ELR (cell line): ENCODE measurements at regions not wholly inside any gene's neighbourhood (a gene's known extent, or its start where the extent isn't known, plus 50 kb on each side); places are given as distances from the start of the nearest gene placed in this dataset.

ENCODE experiments used
- DNase-seq: peaks from one replicate; pipeline ENCODE4 v3.0.0-alpha.2; 2015; ENCODE audit warnings: low read depth

GRCh38 chr16:54812229-54812628, 118.4 kb upstream of the IRX5 start:
- DNase-seq: peak; percentile 1

GRCh38 chr16:54808890-54809289, 121.8 kb upstream of the IRX5 start:
- DNase-seq: no peak

- no peak for DNase-seq
Measured at GRCh38 chr16:54806881-54807360, 123.7 kb upstream of the IRX5 start.

DNA sequence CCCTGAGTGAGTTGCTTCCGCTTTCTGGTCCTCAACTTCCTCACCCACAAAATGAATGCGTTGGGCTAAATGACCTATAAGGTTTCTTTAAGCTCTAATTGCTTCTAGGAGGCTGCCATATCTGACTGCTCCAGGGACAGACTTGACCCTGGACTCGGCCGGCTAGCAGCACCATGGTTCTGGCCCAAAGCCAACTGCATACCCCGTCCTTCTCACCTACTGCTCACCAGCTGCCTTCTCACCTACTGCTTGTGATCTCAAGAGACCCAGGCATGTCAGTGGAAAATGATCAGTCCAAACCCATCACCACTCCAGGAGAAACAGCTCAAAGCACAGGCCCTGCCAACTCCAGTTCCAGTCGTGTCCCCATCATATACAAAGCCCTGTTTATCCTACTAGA, 124.3 kb upstream of the IRX5 start:
- DNase-seq: no peak

DNA sequence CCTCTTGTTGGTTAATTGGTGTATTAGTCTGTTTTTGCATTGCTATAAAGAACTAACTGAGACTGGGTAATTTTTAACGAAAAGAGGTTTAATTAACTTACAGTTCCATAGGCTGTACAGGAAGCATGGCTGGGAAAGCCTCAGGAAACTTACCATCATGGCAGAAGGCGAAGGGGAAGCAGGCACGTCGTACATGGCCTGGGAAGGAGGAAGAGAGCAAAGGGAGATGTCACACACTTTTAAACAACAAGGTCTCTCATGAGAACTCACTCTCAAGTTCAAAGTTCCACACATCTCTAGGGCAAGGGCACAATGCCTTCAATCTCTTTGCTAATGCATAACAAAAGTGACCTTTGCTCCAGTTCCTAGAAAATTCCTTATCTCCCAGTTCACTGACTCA, 125.0 kb upstream of the IRX5 start:
- DNase-seq: no peak

DNA sequence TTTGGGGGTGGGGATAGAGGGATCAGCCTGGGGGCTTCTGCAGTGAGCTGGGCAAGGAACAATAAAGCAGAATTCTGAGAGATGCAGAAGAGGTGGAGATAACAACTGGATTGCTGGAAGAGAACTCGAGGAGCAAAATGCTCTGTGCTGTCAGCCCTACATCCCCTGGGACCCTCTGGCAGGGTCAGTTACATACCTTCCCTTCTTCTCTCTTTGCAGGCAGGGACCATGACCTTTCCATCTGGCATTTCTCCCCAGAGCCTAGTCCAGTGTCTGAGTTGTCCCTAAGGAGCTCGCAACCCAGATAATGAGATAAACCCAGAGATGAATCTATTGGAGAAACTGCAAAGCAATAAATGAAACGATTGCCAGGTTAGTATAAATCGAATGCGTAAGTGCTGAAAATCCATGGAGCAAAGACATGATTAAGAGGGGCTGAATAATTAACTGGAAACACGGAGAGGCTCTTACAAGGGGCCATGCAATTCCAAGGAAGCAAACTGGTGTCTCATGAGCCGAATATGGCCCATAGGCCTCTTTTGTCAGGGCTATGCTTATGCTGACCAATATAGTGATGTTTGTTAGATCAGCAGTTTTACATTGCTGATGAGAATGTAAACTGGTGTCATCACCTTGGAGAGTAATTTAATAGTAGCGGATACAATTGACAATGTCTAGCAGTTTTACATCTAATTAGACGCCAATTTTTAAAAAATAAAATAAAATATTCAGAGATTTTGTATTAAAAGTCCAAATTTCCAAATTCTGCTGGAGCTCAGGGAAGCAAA, 129.4 kb upstream of the IRX5 start:
- no peak for DNase-seq

DNA sequence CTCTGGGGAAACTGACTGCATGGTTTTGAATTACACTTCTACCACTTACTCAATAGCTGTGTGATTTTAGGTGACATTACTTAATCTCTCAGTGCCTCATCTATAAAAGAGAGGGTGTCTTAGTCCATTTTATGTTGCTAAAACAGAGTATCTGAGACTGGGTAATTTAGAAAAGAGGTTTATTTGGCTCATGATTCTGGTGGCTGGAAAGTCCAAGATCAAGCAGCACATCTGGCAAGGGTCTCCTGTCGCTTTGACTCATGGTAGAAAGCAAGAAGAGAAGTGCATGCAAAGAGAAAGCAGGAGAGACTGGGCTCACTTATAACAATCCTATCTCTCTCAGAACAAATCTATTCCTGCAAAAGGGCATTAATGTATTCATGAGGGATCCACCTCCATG, 132.4 kb upstream of the IRX5 start:
- DNase-seq: no peak

GRCh38 chr16:54796211-54796610, 134.5 kb upstream of the IRX5 start:
- no peak for DNase-seq

DNA sequence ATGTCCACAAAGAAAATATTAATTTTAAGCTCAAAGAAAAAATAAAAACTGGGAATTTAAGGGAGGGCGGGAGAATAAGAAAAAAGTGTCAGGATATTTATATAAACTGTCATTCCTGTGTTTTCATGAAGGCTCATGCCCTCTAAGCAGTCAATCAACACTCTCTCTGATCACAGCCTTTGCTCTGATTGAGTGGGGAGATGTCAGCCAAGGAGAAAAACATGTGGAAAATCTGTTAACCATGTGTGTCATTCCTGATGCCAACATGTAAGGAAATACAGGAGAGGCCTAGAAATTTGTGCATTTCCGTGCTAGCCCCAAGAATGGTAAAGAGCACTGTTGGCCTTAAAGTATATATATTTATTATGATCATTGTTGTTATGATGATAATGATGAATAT, 137.9 kb upstream of the IRX5 start:
- DNase-seq: no peak

DNA sequence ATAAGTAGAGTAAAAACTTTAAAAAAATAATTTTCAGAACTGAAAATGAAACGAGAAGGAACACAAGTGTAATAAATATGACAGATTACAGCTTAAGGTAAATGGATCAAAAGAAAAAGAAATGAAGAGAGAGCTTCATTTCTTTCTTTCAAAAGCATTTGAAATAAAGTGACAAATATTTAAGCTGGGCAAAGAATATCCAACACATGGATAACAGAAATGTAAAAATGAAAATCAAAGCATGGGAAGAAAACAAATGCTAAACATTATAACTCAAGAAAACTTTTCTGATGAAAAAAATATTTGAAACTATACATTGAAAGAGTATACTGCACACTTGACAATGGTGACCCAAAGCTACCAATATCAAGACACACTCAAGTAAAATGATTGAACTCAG, 143.6 kb upstream of the IRX5 start:
- no peak for DNase-seq

DNA sequence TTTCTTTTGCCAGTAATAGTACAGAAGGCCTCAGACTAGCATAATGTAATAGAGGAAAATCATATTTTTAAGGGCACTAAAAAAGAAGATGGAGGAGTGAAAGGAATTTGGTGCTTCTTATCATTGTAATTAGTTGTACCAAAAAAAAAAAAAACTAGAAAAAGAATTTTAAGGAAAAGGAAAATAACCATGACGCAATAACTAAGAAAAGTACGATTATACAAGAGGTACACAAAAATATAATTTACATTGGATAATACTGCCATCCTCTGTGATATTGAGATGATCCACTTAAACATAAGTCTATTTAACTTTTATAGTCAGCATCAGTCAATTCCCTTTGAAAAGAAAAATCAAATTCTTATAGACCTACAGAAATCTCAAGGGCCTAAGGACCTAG, 146.7 kb upstream of the IRX5 start:
- no peak for DNase-seq

- DNase-seq: no peak
Measured at GRCh38 chr16:54783226-54783625, 147.4 kb upstream of the IRX5 start.

- DNase-seq: no peak
Measured at GRCh38 chr16:54780266-54780665, 150.4 kb upstream of the IRX5 start.

- DNase-seq: no peak
Measured at GRCh38 chr16:54779549-54779948, 151.1 kb upstream of the IRX5 start.

- no peak for DNase-seq
Measured at GRCh38 chr16:54774768-54775167, 155.9 kb upstream of the IRX5 start.

- no peak for DNase-seq
Measured at GRCh38 chr16:54772400-54772799, 158.3 kb upstream of the IRX5 start.

DNA sequence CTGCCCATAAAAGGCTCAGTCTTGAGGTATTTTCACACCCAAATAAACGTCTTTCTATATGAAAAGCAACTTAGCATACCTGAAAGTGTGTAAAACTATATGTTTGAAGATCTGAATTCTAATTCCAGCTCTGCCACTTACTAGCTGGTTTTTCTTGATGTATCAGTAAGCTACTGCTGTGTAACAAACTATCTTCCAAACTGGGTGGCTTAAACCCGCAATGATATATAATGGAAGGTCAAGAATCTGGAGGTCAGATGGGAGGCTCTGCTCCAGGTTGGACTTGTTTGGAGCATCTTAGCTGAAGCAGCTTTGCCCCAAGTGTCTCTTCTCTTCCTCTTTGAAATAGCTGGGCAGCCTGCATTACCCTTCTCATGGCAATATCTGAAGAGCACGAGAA, 164.3 kb upstream of the IRX5 start:
- no peak for DNase-seq

- no peak for DNase-seq
Measured at GRCh38 chr16:54750249-54750648, 180.4 kb upstream of the IRX5 start.

DNA sequence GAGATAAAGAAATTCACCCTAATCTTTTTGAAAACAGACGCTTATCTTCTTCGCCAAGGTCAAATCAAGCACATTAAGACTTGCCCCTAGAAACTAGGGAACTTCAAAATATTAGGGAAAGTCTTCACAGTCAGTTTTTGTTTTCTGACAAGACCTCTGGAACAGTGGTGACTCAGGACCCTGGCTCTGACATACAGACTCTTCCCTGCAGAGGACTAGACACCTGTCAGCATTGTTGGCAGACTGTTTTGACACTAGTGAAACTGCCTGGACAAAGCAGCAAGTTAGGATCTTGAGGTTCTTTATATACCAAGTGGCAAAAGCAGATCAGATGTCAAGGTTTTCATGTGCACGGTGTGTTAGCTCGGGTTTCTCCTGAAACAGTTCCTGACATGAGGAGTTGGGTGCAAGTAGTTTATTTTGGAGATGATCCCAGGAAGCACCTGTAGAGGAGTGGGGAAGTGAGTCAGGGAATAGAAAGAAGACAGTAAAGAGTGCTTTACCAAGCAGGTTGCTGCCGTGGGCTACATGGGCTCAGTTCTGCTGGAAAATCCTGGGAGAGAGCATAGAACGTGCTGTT, 182.0 kb upstream of the IRX5 start:
- DNase-seq: no peak

GRCh38 chr16:54746596-54746995, 184.1 kb upstream of the IRX5 start:
- DNase-seq: no peak

DNA sequence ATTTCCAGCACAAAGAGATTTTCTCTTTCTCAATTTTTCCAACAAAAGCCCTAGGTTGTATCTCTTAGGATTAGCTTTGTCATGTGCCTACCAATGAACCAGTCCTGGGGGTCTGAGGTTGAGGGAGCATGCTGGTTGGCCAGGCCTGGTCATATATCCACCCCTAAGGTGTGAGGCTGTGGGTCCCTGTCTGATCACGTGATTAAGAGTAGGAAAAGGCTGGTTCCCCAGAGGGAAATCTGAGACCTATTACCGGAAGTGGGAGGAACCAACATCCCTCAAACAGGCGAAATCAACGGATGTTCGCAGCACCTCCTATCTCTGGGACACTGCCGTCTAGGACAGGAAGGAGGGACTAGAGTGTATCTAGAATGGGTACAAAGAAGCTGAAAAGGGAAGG, 185.7 kb upstream of the IRX5 start:
- no peak for DNase-seq

DNA sequence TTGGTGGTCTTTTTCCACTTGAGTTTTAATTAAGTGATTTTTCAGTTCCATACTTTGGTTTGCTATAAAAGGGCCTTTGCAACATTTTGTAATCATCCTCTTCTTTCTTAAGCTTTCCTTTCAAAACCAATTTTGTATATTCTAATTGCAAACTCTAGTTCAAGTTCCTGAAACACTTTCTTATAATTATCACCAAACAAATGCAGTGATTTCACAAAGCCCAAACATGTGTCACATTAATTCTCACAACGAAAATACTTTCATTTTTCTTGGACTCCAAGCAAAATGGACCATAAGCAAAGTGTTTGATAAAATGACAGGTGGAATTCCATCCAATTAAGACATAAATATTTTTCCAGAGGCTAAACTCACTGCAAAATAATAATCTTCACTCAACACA, 188.2 kb upstream of the IRX5 start:
- DNase-seq: no peak

GRCh38 chr16:54739381-54739780, 191.3 kb upstream of the IRX5 start:
- DNase-seq: no peak

GRCh38 chr16:54734156-54734555, 196.5 kb upstream of the IRX5 start:
- DNase-seq: no peak
